ENCODE measurements at regions not wholly inside any gene's neighbourhood (a gene's known extent, or its start where the extent isn't known, plus 50 kb on each side); places are given as distances from the start of the nearest gene placed in this dataset.
A peak's percentile ranks its signal among the peaks of the same experiment; 100 is the strongest.

- Histone ChIP-seq H3K4me3 (no peak overlapping the region), H3K27me3 (peaks cover 0 to 6% (median under 1%) of the 10 kb centered on the region in 4 donors), H3K4me1 (no peaks in the 10 kb centered on the region), H3K27ac (no peak overlapping the region), H3K36me3 (no peaks in the 10 kb centered on the region), H3K9me3 (no peaks in the 10 kb centered on the region)
- WGBS, 2 donors, result 68 to 83% methylated on average over 2 to 7 of the region's 7 CpGs
- DNase-seq, result no peak
- no peak for TF ChIP-seq EP300 (IDR thresholded peaks at IDR 0.05)
- TF ChIP-seq POLR2A (IDR thresholded peaks at IDR 0.05), result no peak
- TF ChIP-seq CTCF (IDR thresholded peaks at IDR 0.05), result no peak
- TF ChIP-seq POLR2AphosphoS5 (IDR thresholded peaks at IDR 0.05), result no peak
- ATAC-seq (ENCODE audit: low FRiP score in 2 of 2), result no peak
Observed at GRCh38 chrX:69306063-69306404, 140.8 kb upstream of the PJA1 start.

- no peak overlapping the region for H3K4me3 ChIP-seq
- H3K4me1 ChIP-seq, result no peaks in the 10 kb centered on the region
- H3K27me3 ChIP-seq, result peaks cover 0 to 6% (median under 1%) of the 10 kb centered on the region in 4 donors
- H3K36me3 ChIP-seq, result no peaks in the 10 kb centered on the region
- peak in 1 of 2 donors; percentile 10 for ATAC-seq (ENCODE audit: low FRiP score in 2 of 2)
- no peak overlapping the region for H3K27ac ChIP-seq
- WGBS, 2 donors, result 53 to 80% methylated on average over 6 to 33 of the region's 39 CpGs
- DNase-seq, result peak in 1 of 2 donors; percentile 43
- TF ChIP-seq EP300 (IDR thresholded peaks at IDR 0.05), result no peak
- no peak for TF ChIP-seq POLR2A (IDR thresholded peaks at IDR 0.05)
- TF ChIP-seq CTCF (IDR thresholded peaks at IDR 0.05), result no peak
- TF ChIP-seq POLR2AphosphoS5 (IDR thresholded peaks at IDR 0.05), result no peak
- H3K9me3 ChIP-seq, result no peaks in the 10 kb centered on the region
Observed at GRCh38 chrX:69305333-69306062, 140.2 kb upstream of the PJA1 start.

- no peaks in the 10 kb centered on the region for H3K4me1 ChIP-seq
- no peak overlapping the region for H3K4me3 ChIP-seq
- DNase-seq, result no peak
- H3K9me3 ChIP-seq, result no peaks in the 10 kb centered on the region
- no peak for ATAC-seq (ENCODE audit: low FRiP score in 2 of 2)
- TF ChIP-seq CTCF (IDR thresholded peaks at IDR 0.05), result no peak
- TF ChIP-seq POLR2A (IDR thresholded peaks at IDR 0.05), result no peak
- TF ChIP-seq EP300 (IDR thresholded peaks at IDR 0.05), result no peak
- no peak for TF ChIP-seq POLR2AphosphoS5 (IDR thresholded peaks at IDR 0.05)
- H3K27ac ChIP-seq, result no peak overlapping the region
- H3K27me3 ChIP-seq, result peaks cover 0 to 6% (median 0%) of the 10 kb centered on the region in 4 donors
- no peaks in the 10 kb centered on the region for H3K36me3 ChIP-seq
- WGBS, 2 donors, result 56% methylated on average over 1 of the region's 1 CpG; no CpG with 5 or more reads in 1 of the 2 donors
Observed at GRCh38 chrX:69303231-69303630, 138.0 kb upstream of the PJA1 start.

- H3K4me3 ChIP-seq, result no peak overlapping the region
- TF ChIP-seq EP300 (IDR thresholded peaks at IDR 0.05) (no peak), POLR2A (IDR thresholded peaks at IDR 0.05) (no peak), CTCF (IDR thresholded peaks at IDR 0.05) (no peak), POLR2AphosphoS5 (IDR thresholded peaks at IDR 0.05) (no peak)
- no peaks in the 10 kb centered on the region for H3K9me3 ChIP-seq
- ATAC-seq (ENCODE audit: low FRiP score in 2 of 2), result no peak
- no peaks in the 10 kb centered on the region for H3K36me3 ChIP-seq
- WGBS, 2 donors, result 74 to 100% methylated on average over 3 to 4 of the region's 4 CpGs
- DNase-seq, result no peak
- no peaks in the 10 kb centered on the region for H3K27me3 ChIP-seq
- no peak overlapping the region for H3K27ac ChIP-seq
- no peaks in the 10 kb centered on the region for H3K4me1 ChIP-seq
Observed at GRCh38 chrX:69299951-69300714, 134.9 kb upstream of the PJA1 start.

Measured in upper lobe of left lung (tissue), 6 donors.